GM23338 (cell line): ENCODE measurements at regions not wholly inside any gene's neighbourhood (a gene's known extent, or its start where the extent isn't known, plus 50 kb on each side); places are given as distances from the start of the nearest gene placed in this dataset.

Source experiments
- ATAC-seq: fragments of 200-7000 bp; cut with Tn5 transposase; 3 replicates; pipeline ENCODE4 v1.9.1; 2020
- DNase-seq: peaks from one replicate; pipeline ENCODE4 v3.0.0-alpha.2; 2015; ENCODE audit warnings: low spot score
- H2AFZ ChIP-seq: fragments of 200-600 bp; sonication (generic); 2 replicates; pipeline ENCODE4 v1.8.0; 2016; ENCODE audit warnings: antibody characterized with exemption, mild to moderate bottlenecking, moderate library complexity
- H3F3A ChIP-seq: fragments of 200-600 bp; sonication (generic); replicated peaks from 2 replicates; pipeline ENCODE4 v1.8.0; 2017; ENCODE audit warnings: antibody characterized with exemption, mixed run types, low read depth
- H3K27ac ChIP-seq: fragments of 200-600 bp; sonication (generic); 2 replicates; pipeline ENCODE4 v1.6.1; 2016; ENCODE audit warnings: low read depth
- H3K27me3 ChIP-seq: fragments of 200-600 bp; sonication (generic); 2 replicates; pipeline ENCODE4 v1.8.0; 2016; ENCODE audit warnings: mild to moderate bottlenecking, mixed run types, moderate library complexity; ENCODE audit not compliant: insufficient read depth
- H3K36me3 ChIP-seq: fragments of 200-600 bp; sonication (generic); 2 replicates; pipeline ENCODE4 v1.8.0; 2016; ENCODE audit warnings: mild to moderate bottlenecking; ENCODE audit not compliant: insufficient read depth
- H3K4me1 ChIP-seq: fragments of 200-600 bp; sonication (generic); 2 replicates; pipeline ENCODE4 v1.8.0; 2016; ENCODE audit warnings: mild to moderate bottlenecking, moderate library complexity; ENCODE audit not compliant: insufficient read depth
- H3K4me2 ChIP-seq: fragments of 200-600 bp; sonication (generic); 2 replicates; pipeline ENCODE4 v1.7.1; 2017; ENCODE audit warnings: mixed run types
- H3K4me3 ChIP-seq: fragments of 200-600 bp; sonication (generic); 2 replicates; pipeline ENCODE4 v1.6.1; 2016; ENCODE audit warnings: mixed run types
- H3K79me2 ChIP-seq: fragments of 200-600 bp; sonication (generic); replicated peaks from 2 replicates; pipeline ENCODE4 v1.8.0; 2017; ENCODE audit warnings: mild to moderate bottlenecking; ENCODE audit not compliant: insufficient read depth
- H3K9me2 ChIP-seq: fragments of 200-600 bp; sonication (generic); 2 replicates; pipeline ENCODE4 v1.8.0; 2017; ENCODE audit not compliant: insufficient read depth
- H4K20me1 ChIP-seq: fragments of 200-600 bp; sonication (generic); replicated peaks from 2 replicates; pipeline ENCODE4 v1.8.0; 2017; ENCODE audit warnings: mild to moderate bottlenecking; ENCODE audit not compliant: insufficient read depth
- H3K27ac Mint-ChIP-seq: 2 replicates; pipeline ENCODE4 v1.8.0; 2020; ENCODE audit warnings: inconsistent platforms, mild to moderate bottlenecking, moderate library complexity, mixed read lengths
- H3K27me3 Mint-ChIP-seq: 3 replicates; pipeline ENCODE4 v1.8.0; 2022; ENCODE audit warnings: low read depth, mild to moderate bottlenecking, moderate library complexity, mixed read lengths, inconsistent platforms; ENCODE audit not compliant: insufficient read depth, poor library complexity
- H3K36me3 Mint-ChIP-seq: 3 replicates; pipeline ENCODE4 v1.8.0; 2021; ENCODE audit warnings: low read depth, mild to moderate bottlenecking, inconsistent platforms, moderate library complexity, mixed read lengths
- H3K4me1 Mint-ChIP-seq: 3 replicates; pipeline ENCODE4 v1.8.0; 2020; ENCODE audit warnings: mild to moderate bottlenecking, inconsistent platforms, mixed read lengths
- H3K4me3 Mint-ChIP-seq: 3 replicates; pipeline ENCODE4 v1.8.0; 2021; ENCODE audit warnings: moderate library complexity, mild to moderate bottlenecking, inconsistent platforms, mixed read lengths
- H3K9me3 Mint-ChIP-seq: 3 replicates; pipeline ENCODE4 v1.8.0; 2020; ENCODE audit warnings: moderate library complexity, mild to moderate bottlenecking, inconsistent platforms, mixed read lengths
- CTCF ChIP-seq, 2 experiments: fragments of 200-600 bp in 1 of 2; sonication (generic) in 1 of 2; conservative IDR thresholded peaks; 2 replicates each; pipeline versions ENCODE4 v1.5.1 to v1.6.1; 2016 to 2017; ENCODE audit warnings: antibody characterized with exemption in 2 of 2, low read depth in 2 of 2, mild to moderate bottlenecking in 2 of 2, moderate library complexity in 1 of 2
- EZH2phosphoT487 ChIP-seq: fragments of 200-600 bp; sonication (generic); IDR thresholded peaks from one replicate; pipeline ENCODE4 v1.8.1; 2018; ENCODE audit warnings: antibody characterized with exemption; ENCODE audit not compliant: unreplicated experiment
- NANOG ChIP-seq: IDR thresholded peaks from 2 replicates; pipeline ENCODE4 v1.6.1; 2016; ENCODE audit warnings: antibody characterized with exemption, borderline replicate concordance
- ZNF462 ChIP-seq: fragments of 250-450 bp; sonication (Bioruptor Pico); IDR thresholded peaks from 2 replicates; pipeline ENCODE4 v1.5.0; 2020; ENCODE audit warnings: mild to moderate bottlenecking, moderate library complexity

- DNase-seq (peak; percentile 81), ATAC-seq (peak; percentile 95)
- Mint-ChIP-seq H3K27ac (no peak overlapping the region; the same call in 1 of the 2 replicates), H3K4me3 (no peak overlapping the region), H3K9me3 (peaks cover 2% of the 10 kb centered on the region; the same call in 1 of the 3 replicates), H3K4me1 (no peaks in the 10 kb centered on the region), H3K27me3 (no peaks in the 10 kb centered on the region), H3K36me3 (no peaks in the 10 kb centered on the region)
- Histone ChIP-seq H3K27ac (no peak overlapping the region; the same call in 1 of the 2 replicates), H3K4me3 (no peak overlapping the region), H3F3A (no peaks in the 10 kb centered on the region), H3K9me2 (0 out of 2 replicates have a peak, but pooled peaks cover 5% of the 10 kb centered on the region), H3K79me2 (no peaks in the 10 kb centered on the region), H3K27me3 (no peaks in the 10 kb centered on the region), H3K4me2 (0 out of 2 replicates have a peak overlapping the region, but pooled peaks have one; percentile 7), H3K36me3 (no peaks in the 10 kb centered on the region), H3K4me1 (no peaks in the 10 kb centered on the region), H2AFZ (peak overlapping the region; percentile 56), H4K20me1 (no peaks in the 10 kb centered on the region)
- no peak for TF ChIP-seq EZH2phosphoT487
- TF ChIP-seq NANOG: no peak
- peak; percentile 78 to 83 for TF ChIP-seq CTCF (conservative IDR thresholded peaks at IDR 0.05; ENCODE audit: low read depth in 2 of 2)
- no peak for TF ChIP-seq ZNF462 (CRISPR knock-in tag)
Measured at GRCh38 chr4:132818091-132818490, 331.0 kb upstream of the PCDH10 start.
